HFF-Myc (cell line): ENCODE measurements at regions not wholly inside any gene's neighbourhood (a gene's known extent, or its start where the extent isn't known, plus 50 kb on each side); places are given as distances from the start of the nearest gene placed in this dataset.
"Not testable (repeated sequence)": the region's sequence is repeated elsewhere in the genome, so short reads cannot be mapped to it uniquely, and the experiment has no call there.

Experiments used
- DNase-seq: peaks from one replicate; pipeline ENCODE4 v3.0.0-alpha.2; 2011; ENCODE audit warnings: low read depth; ENCODE audit errors: extremely low read depth
- H3K4me3 ChIP-seq: replicated peaks from 2 replicates; pipeline ENCODE4 v1.5.1; 2011; ENCODE audit warnings: low read depth, mild to moderate bottlenecking, control low read depth, low read length
- CTCF ChIP-seq: IDR thresholded peaks from 2 replicates; pipeline ENCODE4 v1.5.1; 2012; ENCODE audit warnings: mild to moderate bottlenecking, low read depth, low read length, control low read depth; ENCODE audit errors: missing control alignments

GRCh38 chr4:125184116-125184515, 130.6 kb upstream of the FAT4 start:
- no peak overlapping the region for H3K4me3 ChIP-seq
- DNase-seq, result no peak
- no peak for TF ChIP-seq CTCF

GRCh38 chr4:125181804-125182203, 133.0 kb upstream of the FAT4 start:
- no peak for TF ChIP-seq CTCF
- no peak for DNase-seq
- H3K4me3 ChIP-seq, result no peak overlapping the region

GRCh38 chr4:125179727-125180126, 135.0 kb upstream of the FAT4 start:
- no peak overlapping the region for H3K4me3 ChIP-seq
- no peak for TF ChIP-seq CTCF
- DNase-seq, result no peak

GRCh38 chr4:125169192-125169591, 145.6 kb upstream of the FAT4 start:
- H3K4me3 ChIP-seq, result no peak overlapping the region
- no peak for DNase-seq
- no peak for TF ChIP-seq CTCF

GRCh38 chr4:125168531-125168930, 146.2 kb upstream of the FAT4 start:
- no peak for TF ChIP-seq CTCF
- DNase-seq, result no peak
- no peak overlapping the region for H3K4me3 ChIP-seq

- DNase-seq, H3K4me3 ChIP-seq: not testable (repeated sequence)
Measured at GRCh38 chr4:125166012-125166411, 148.7 kb upstream of the FAT4 start.

GRCh38 chr4:125159001-125159400, 155.8 kb upstream of the FAT4 start:
- no peak for TF ChIP-seq CTCF
- H3K4me3 ChIP-seq, result no peak overlapping the region
- no peak for DNase-seq

GRCh38 chr4:125155251-125155650, 159.5 kb upstream of the FAT4 start:
- TF ChIP-seq CTCF, result no peak
- no peak overlapping the region for H3K4me3 ChIP-seq
- DNase-seq, result no peak
